Erythroblast (primary cell): ENCODE measurements at regions not wholly inside any gene's neighbourhood (a gene's known extent, or its start where the extent isn't known, plus 50 kb on each side); places are given as distances from the start of the nearest gene placed in this dataset.

Experiments used
- DNase-seq, 2 experiments: peaks; one replicate each; lab custom pipeline; 2025; lab: John Stamatoyannopoulos, UW
- GATA1 ChIP-seq: IDR thresholded peaks from 2 replicates; pipeline ENCODE4 v1.6.1; 2011; ENCODE audit warnings: low read depth, mild to moderate bottlenecking, control low read depth, low read length, moderate library complexity
- POLR2A ChIP-seq: IDR thresholded peaks from 2 replicates; pipeline ENCODE4 v1.6.1; 2011; ENCODE audit warnings: mild to moderate bottlenecking, low read length

- no peak for TF ChIP-seq GATA1
- TF ChIP-seq POLR2A: no peak
- DNase-seq: no peak
Observed at GRCh38 chr15:39051626-39052322, 487.2 kb upstream of the RASGRP1 start.

GRCh38 chr15:39052323-39052705, 487.7 kb upstream of the RASGRP1 start:
- DNase-seq: no peak
- TF ChIP-seq POLR2A (no peak), GATA1 (no peak)

GRCh38 chr15:39053480-39053879, 488.9 kb upstream of the RASGRP1 start:
- no peak for TF ChIP-seq POLR2A
- TF ChIP-seq GATA1: no peak
- no peak for DNase-seq

GRCh38 chr15:39054128-39054732, 489.6 kb upstream of the RASGRP1 start:
- DNase-seq: no peak
- TF ChIP-seq GATA1 (no peak), POLR2A (no peak)

GRCh38 chr15:39056357-39056756, 491.7 kb upstream of the RASGRP1 start:
- TF ChIP-seq GATA1 (no peak), POLR2A (no peak)
- no peak for DNase-seq

- DNase-seq: peak; percentile 1 to 48
- no peak for TF ChIP-seq GATA1
- no peak for TF ChIP-seq POLR2A
Observed at GRCh38 chr15:39058351-39059131, 493.9 kb upstream of the RASGRP1 start.

- TF ChIP-seq POLR2A (no peak), GATA1 (no peak)
- DNase-seq: no peak
Observed at GRCh38 chr15:39059917-39060316, 495.3 kb upstream of the RASGRP1 start.

GRCh38 chr15:39061952-39062464, 497.4 kb upstream of the RASGRP1 start:
- TF ChIP-seq GATA1 (no peak), POLR2A (no peak)
- no peak for DNase-seq

GRCh38 chr15:39066677-39067076, 502.1 kb upstream of the RASGRP1 start:
- TF ChIP-seq POLR2A (no peak), GATA1 (no peak)
- DNase-seq: no peak

- no peak for DNase-seq
- TF ChIP-seq POLR2A (no peak), GATA1 (no peak)
Observed at GRCh38 chr15:39074341-39074985, 506.4 kb upstream of the THBS1 start.

- DNase-seq: no peak
- TF ChIP-seq GATA1: no peak
- TF ChIP-seq POLR2A: no peak
Observed at GRCh38 chr15:39075311-39075710, 505.6 kb upstream of the THBS1 start.

- no peak for DNase-seq
Observed at GRCh38 chr15:39075756-39076341, 505.0 kb upstream of the THBS1 start.

GRCh38 chr15:39078026-39078425, 502.9 kb upstream of the THBS1 start:
- TF ChIP-seq GATA1: no peak
- TF ChIP-seq POLR2A: no peak
- no peak for DNase-seq

More at GRCh38 chr15:39075756-39076341, 505.0 kb upstream of the THBS1 start:
- TF ChIP-seq GATA1: no peak
- no peak for TF ChIP-seq POLR2A
